H1 (cell line): ENCODE measurements at regions not wholly inside any gene's neighbourhood (a gene's known extent, or its start where the extent isn't known, plus 50 kb on each side); places are given as distances from the start of the nearest gene placed in this dataset.

Experiments used
- CTCF ChIA-PET: fragments of 300-600 bp; sonication (Branson Sonifier 250); formaldehyde crosslinking; loops from one replicate; lab custom pipeline; 2021; ENCODE audit not compliant: partially characterized antibody; lab: Charles Lee
- POLR2A ChIA-PET: fragments of 300-600 bp; sonication (Branson Sonifier 250); formaldehyde crosslinking; loops from one replicate; lab custom pipeline; 2021; ENCODE audit warnings: inconsistent platforms; ENCODE audit not compliant: partially characterized antibody; lab: Charles Lee
- DNase-seq, 2 experiments: peaks; one replicate each; pipeline versions ENCODE4 v3.0.0 to v3.0.0-alpha.2; 2010 to 2022; ENCODE audit warnings: low spot score in 2 of 2, low read depth in 1 of 2, mixed read lengths in 1 of 2
- FAIRE-seq: peaks from 2 replicates; lab custom pipeline; 2011; peaks lifted over from hg19 to GRCh38; lab: Jason Lieb, UNC
- H2AFZ ChIP-seq: 2 replicates; pipeline ENCODE4 v1.8.1; 2012; ENCODE audit warnings: low read length, inconsistent platforms
- H2AK5ac ChIP-seq: 2 replicates; pipeline ENCODE4 v1.6.1; 2013; ENCODE audit warnings: low read depth, low read length
- H2BK120ac ChIP-seq: replicated peaks from 2 replicates; pipeline ENCODE3; 2013; ENCODE audit warnings: low read depth, low read length, inconsistent platforms
- H2BK12ac ChIP-seq: 2 replicates; pipeline ENCODE4 v1.6.1; 2013; ENCODE audit warnings: low read depth, low read length
- H2BK15ac ChIP-seq: 2 replicates; pipeline ENCODE4 v1.6.1; 2013; ENCODE audit warnings: low read length
- H2BK20ac ChIP-seq: 2 replicates; pipeline ENCODE4 v1.6.1; 2013; ENCODE audit warnings: low read length
- H2BK5ac ChIP-seq: 2 replicates; pipeline ENCODE4 v1.6.1; 2013; ENCODE audit warnings: low read depth, low read length
- H3K14ac ChIP-seq: 2 replicates; pipeline ENCODE4 v1.6.1; 2013; ENCODE audit warnings: inconsistent platforms; ENCODE audit not compliant: insufficient read length
- H3K18ac ChIP-seq: 2 replicates; pipeline ENCODE4 v1.6.1; 2013; ENCODE audit warnings: low read length; ENCODE audit errors: extremely low read depth
- H3K23ac ChIP-seq: 2 replicates; pipeline ENCODE4 v1.6.1; 2013; ENCODE audit warnings: inconsistent platforms; ENCODE audit not compliant: insufficient read length
- H3K23me2 ChIP-seq: 2 replicates; pipeline ENCODE4 v1.6.1; 2013; ENCODE audit warnings: low read depth, low read length
- H3K27ac ChIP-seq: 2 replicates; pipeline ENCODE4 v1.6.1; 2011; ENCODE audit warnings: low read depth, low read length, inconsistent platforms
- H3K27me3 ChIP-seq, 4 experiments: replicated peaks in 1 of 4; 1 replicate in 1 of 4; 2 replicates in 3 of 4; pipeline versions ENCODE4 v1.6.1 to v1.8.1; 2011 to 2013; ENCODE audit warnings: low read length in 3 of 4, mild to moderate bottlenecking in 3 of 4, inconsistent platforms in 2 of 4, mixed read lengths in 2 of 4, moderate library complexity in 1 of 4; ENCODE audit not compliant: control insufficient read depth in 3 of 4, insufficient read depth in 3 of 4; ENCODE audit errors: extremely low read depth in 1 of 4
- H3K36me3 ChIP-seq, 4 experiments: 2 replicates each; pipeline versions ENCODE4 v1.6.1 to v1.8.1; 2011 to 2013; ENCODE audit warnings: mild to moderate bottlenecking in 4 of 4, low read length in 3 of 4, moderate library complexity in 2 of 4, control low read depth in 1 of 4, inconsistent platforms in 1 of 4; ENCODE audit not compliant: insufficient read depth in 4 of 4, control insufficient read depth in 2 of 4
- H3K4ac ChIP-seq: replicated peaks from 2 replicates; pipeline ENCODE3; 2013; ENCODE audit warnings: low read length, low read depth, mixed read lengths, inconsistent platforms; ENCODE audit not compliant: insufficient read length
- H3K4me1 ChIP-seq, 4 experiments: replicated peaks in 1 of 4; 1 replicate in 1 of 4; 2 replicates in 3 of 4; pipeline versions ENCODE4 v1.6.1 to v1.8.1; 2011 to 2013; ENCODE audit warnings: low read length in 3 of 4, inconsistent platforms in 2 of 4, mixed read lengths in 1 of 4; ENCODE audit not compliant: insufficient read depth in 4 of 4, control insufficient read depth in 3 of 4
- H3K4me2 ChIP-seq, 2 experiments: 2 replicates each; pipeline versions ENCODE4 v1.6.1 to v1.8.1; 2011 to 2013; ENCODE audit warnings: low read depth in 2 of 2, low read length in 2 of 2, control low read depth in 1 of 2, inconsistent platforms in 1 of 2, mild to moderate bottlenecking in 1 of 2; ENCODE audit not compliant: insufficient read depth in 1 of 2
- H3K4me3 ChIP-seq, 4 experiments: fragments of 200-600, 300-600 bp in 1 of 4; sonication (generic), shearing (Covaris generic), sonication (Bioruptor Twin) in 1 of 4; 2 replicates each; pipeline versions ENCODE4 v1.5.1 to v1.8.1; 2011 to 2016; ENCODE audit warnings: low read length in 4 of 4, low read depth in 3 of 4, control low read depth in 2 of 4, inconsistent platforms in 2 of 4, mild to moderate bottlenecking in 2 of 4, mixed read lengths in 1 of 4, moderate library complexity in 1 of 4; ENCODE audit not compliant: insufficient read depth in 2 of 4; ENCODE audit errors: extremely low read depth in 1 of 4
- H3K56ac ChIP-seq: replicated peaks from 2 replicates; pipeline ENCODE3; 2013; ENCODE audit warnings: low read depth, mild to moderate bottlenecking, mixed read lengths, low read length, inconsistent platforms; ENCODE audit not compliant: insufficient read length
- H3K79me1 ChIP-seq: 2 replicates; pipeline ENCODE4 v1.6.1; 2013; ENCODE audit warnings: low read depth, low read length, control low read depth
- H3K79me2 ChIP-seq, 2 experiments: 2 replicates each; pipeline versions ENCODE4 v1.6.1 to v1.8.1; 2012 to 2013; ENCODE audit warnings: low read length in 2 of 2, mild to moderate bottlenecking in 2 of 2, inconsistent platforms in 1 of 2; ENCODE audit not compliant: insufficient read depth in 2 of 2, control insufficient read depth in 1 of 2
- H3K9ac ChIP-seq, 4 experiments: replicated peaks in 1 of 4; 1 replicate in 1 of 4; 2 replicates in 3 of 4; pipeline versions ENCODE4 v1.6.1 to v1.8.1; 2011 to 2013; ENCODE audit warnings: low read depth in 3 of 4, low read length in 3 of 4, control low read depth in 2 of 4, mild to moderate bottlenecking in 2 of 4, moderate library complexity in 2 of 4, inconsistent platforms in 1 of 4; ENCODE audit errors: extremely low read depth in 1 of 4
- H3K9me3 ChIP-seq, 2 experiments: 2 replicates each; pipeline versions ENCODE4 v1.6.1 to v1.8.1; 2012 to 2013; ENCODE audit warnings: mild to moderate bottlenecking in 2 of 2, moderate library complexity in 2 of 2, control low read depth in 1 of 2, inconsistent platforms in 1 of 2, low read depth in 1 of 2, low read length in 1 of 2, mixed read lengths in 1 of 2; ENCODE audit not compliant: insufficient read depth in 2 of 2
- H4K20me1 ChIP-seq, 2 experiments: replicated peaks in 1 of 2; 2 replicates each; pipeline versions ENCODE3 to v1.8.1; 2011 to 2013; ENCODE audit warnings: inconsistent platforms in 2 of 2, low read length in 2 of 2, mild to moderate bottlenecking in 1 of 2; ENCODE audit not compliant: insufficient read depth in 2 of 2, control insufficient read depth in 1 of 2
- H4K5ac ChIP-seq: 2 replicates; pipeline ENCODE4 v1.6.1; 2013; ENCODE audit warnings: low read length, low read depth, mixed read lengths, inconsistent platforms; ENCODE audit not compliant: insufficient read length
- H4K8ac ChIP-seq: 2 replicates; pipeline ENCODE4 v1.8.0; 2013; ENCODE audit warnings: mild to moderate bottlenecking, moderate library complexity, low read length, inconsistent platforms; ENCODE audit not compliant: insufficient read depth; ENCODE audit errors: extremely low read depth
- H4K91ac ChIP-seq: replicated peaks from 2 replicates; pipeline ENCODE3; 2013; ENCODE audit warnings: low read length, mixed read lengths, inconsistent platforms; ENCODE audit not compliant: insufficient read length
- CBX8 ChIP-seq: fragments of 300-800, 300-1000 bp; sonication (generic); IDR thresholded peaks from 2 replicates; pipeline ENCODE4 v1.7.1; 2016; ENCODE audit warnings: low read depth, low read length, borderline replicate concordance
- CHD2 ChIP-seq: IDR thresholded peaks from 2 replicates; pipeline ENCODE4 v1.6.1; 2012; ENCODE audit warnings: low read length, improper control_type of control experiment
- KDM1A ChIP-seq: fragments of 200-600, 300-600 bp; sonication (generic); IDR thresholded peaks from 2 replicates; pipeline ENCODE4 v1.7.1; 2016; ENCODE audit warnings: mild to moderate bottlenecking, low read length, borderline replicate concordance
- KDM4A ChIP-seq: IDR thresholded peaks from one replicate; pipeline ENCODE4 v1.7.1; 2012; ENCODE audit warnings: low read depth, mild to moderate bottlenecking, moderate library complexity, low read length, inconsistent platforms; ENCODE audit not compliant: severe bottlenecking
- NANOG ChIP-seq: IDR thresholded peaks from 2 replicates; pipeline ENCODE4 v1.6.1; 2011; ENCODE audit warnings: low read length, low read depth, mild to moderate bottlenecking, inconsistent platforms; ENCODE audit not compliant: insufficient read depth, poor library complexity, severe bottlenecking
- SRF ChIP-seq: IDR thresholded peaks from 2 replicates; pipeline ENCODE4 v1.6.1; 2011; ENCODE audit warnings: mild to moderate bottlenecking, low read depth, low read length, moderate library complexity
- SUZ12 ChIP-seq: fragments of 200-600 bp; sonication (generic); IDR thresholded peaks from 2 replicates; pipeline ENCODE4 v1.6.1; 2012; ENCODE audit warnings: mild to moderate bottlenecking, inconsistent platforms, low read length, moderate library complexity, mixed read lengths
- WGBS, 2 experiments: shearing (Covaris generic) in 1 of 2; methylation state at CpG; one replicate each; pipeline versions ENCODE4 v1.1.6 to v1.1.7; 2013 to 2015; ENCODE audit warnings: low lambda C conversion rate in 2 of 2, mixed read lengths in 2 of 2, inconsistent platforms in 1 of 2, low coverage in 1 of 2, missing lambda C conversion rate in 1 of 2; ENCODE audit not compliant: insufficient replicate concordance in 2 of 2, insufficient coverage in 1 of 2, insufficient read length in 1 of 2; ENCODE audit errors: extremely low coverage in 1 of 2, missing lambda C conversion rate in 1 of 2; 5-methylcytosine and 5-hydroxymethylcytosine counted together
- TF ChIP-seq, protein P1 (sequence below): IDR thresholded peaks from 2 replicates; pipeline ENCODE4 v1.6.1; 2011; ENCODE audit warnings: low read length, improper control_type of control experiment
- TF ChIP-seq, protein P2 (sequence below), 3 experiments: IDR thresholded peaks; 1 replicate in 2 of 3; 2 replicates in 1 of 3; pipeline versions ENCODE4 v1.5.1 to v1.6.1; 2011; ENCODE audit warnings: low read length in 3 of 3, mild to moderate bottlenecking in 3 of 3, inconsistent platforms in 2 of 3, low read depth in 1 of 3, moderate library complexity in 1 of 3; ENCODE audit not compliant: insufficient read depth in 1 of 3; ENCODE audit errors: control extremely low read depth in 1 of 3
- TF ChIP-seq, protein P3 (sequence below): IDR thresholded peaks from 2 replicates; pipeline ENCODE4 v1.6.1; 2012; ENCODE audit warnings: inconsistent platforms

DNA sequence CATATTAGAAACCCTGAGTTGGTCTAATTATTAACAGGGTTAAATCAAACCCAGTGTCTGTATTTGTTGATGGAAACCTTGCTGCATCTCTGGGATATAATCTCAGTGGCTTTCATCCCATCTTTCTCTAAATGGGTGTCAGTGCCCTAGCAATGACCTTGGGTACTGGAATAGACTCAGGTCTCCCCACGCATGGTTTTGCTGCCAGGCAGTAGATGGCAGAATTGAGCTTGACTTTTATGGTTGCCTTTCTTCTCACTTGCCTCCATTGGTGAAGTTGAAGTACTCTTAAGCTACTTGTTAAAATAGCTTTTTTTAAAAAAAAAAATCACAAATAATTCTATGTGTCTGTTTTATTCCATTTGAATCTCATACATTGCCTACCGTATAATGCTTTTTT, 81.8 kb upstream of the HMCN1 start:
- H3K4me1 ChIP-seq: 0 out of 7 replicates have a peak, but pooled peaks cover 0 to 2% (median 0%) of the 10 kb centered on the region in 4 experiments
- H2BK12ac ChIP-seq: no peak overlapping the region
- no peak overlapping the region for H4K8ac ChIP-seq
- FAIRE-seq: no peak
- H3K23ac ChIP-seq: no peak overlapping the region
- no peaks in the 10 kb centered on the region for H3K79me2 ChIP-seq
- no peak overlapping the region for H3K9ac ChIP-seq
- H4K91ac ChIP-seq: no peak overlapping the region
- no peak overlapping the region for H3K14ac ChIP-seq
- ChIA-PET POLR2A (no interaction called here), CTCF (interaction anchor here (0.6 to 3.2 kb wide), 14 partner anchors 8 to 156 kb away, joined by 3 to 15 read pairs (median 4); no protein-coding TSS in a partner anchor)
- no peak overlapping the region for H3K27ac ChIP-seq
- H3K4ac ChIP-seq: no peak overlapping the region
- H2AK5ac ChIP-seq: no peak overlapping the region
- H2AFZ ChIP-seq: no peak overlapping the region
- H3K4me3 ChIP-seq: no peak overlapping the region
- DNase-seq: no peak
- no peak overlapping the region for H2BK20ac ChIP-seq
- H4K5ac ChIP-seq: no peak overlapping the region
- no peak overlapping the region for H2BK120ac ChIP-seq
- peaks cover 17 to 19% of the 10 kb centered on the region in 2 experiments for H3K9me3 ChIP-seq
- H2BK15ac ChIP-seq: no peak overlapping the region
- no peak overlapping the region for H2BK5ac ChIP-seq
- no peaks in the 10 kb centered on the region; the same call in 1 of the 2 replicates for H3K23me2 ChIP-seq
- 83% methylated on average over 2 of the region's 2 CpGs; no CpG with 5 or more reads in 1 of the 2 experiments for WGBS, 2 experiments
- peaks cover 0 to 11% (median 0%) of the 10 kb centered on the region in 4 experiments; a peak in 2 of 8 replicates for H3K36me3 ChIP-seq
- H3K79me1 ChIP-seq: no peaks in the 10 kb centered on the region
- H3K18ac ChIP-seq: no peak overlapping the region
- H3K27me3 ChIP-seq: no peaks in the 10 kb centered on the region
- no peak overlapping the region for H3K4me2 ChIP-seq
- H3K56ac ChIP-seq: no peak overlapping the region
- H4K20me1 ChIP-seq: no peaks in the 10 kb centered on the region
- TF ChIP-seq, protein P1, sequence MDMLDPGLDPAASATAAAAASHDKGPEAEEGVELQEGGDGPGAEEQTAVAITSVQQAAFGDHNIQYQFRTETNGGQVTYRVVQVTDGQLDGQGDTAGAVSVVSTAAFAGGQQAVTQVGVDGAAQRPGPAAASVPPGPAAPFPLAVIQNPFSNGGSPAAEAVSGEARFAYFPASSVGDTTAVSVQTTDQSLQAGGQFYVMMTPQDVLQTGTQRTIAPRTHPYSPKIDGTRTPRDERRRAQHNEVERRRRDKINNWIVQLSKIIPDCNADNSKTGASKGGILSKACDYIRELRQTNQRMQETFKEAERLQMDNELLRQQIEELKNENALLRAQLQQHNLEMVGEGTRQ: no peak
- no peak for TF ChIP-seq SUZ12
- TF ChIP-seq CHD2: no peak
- TF ChIP-seq, protein P2, sequence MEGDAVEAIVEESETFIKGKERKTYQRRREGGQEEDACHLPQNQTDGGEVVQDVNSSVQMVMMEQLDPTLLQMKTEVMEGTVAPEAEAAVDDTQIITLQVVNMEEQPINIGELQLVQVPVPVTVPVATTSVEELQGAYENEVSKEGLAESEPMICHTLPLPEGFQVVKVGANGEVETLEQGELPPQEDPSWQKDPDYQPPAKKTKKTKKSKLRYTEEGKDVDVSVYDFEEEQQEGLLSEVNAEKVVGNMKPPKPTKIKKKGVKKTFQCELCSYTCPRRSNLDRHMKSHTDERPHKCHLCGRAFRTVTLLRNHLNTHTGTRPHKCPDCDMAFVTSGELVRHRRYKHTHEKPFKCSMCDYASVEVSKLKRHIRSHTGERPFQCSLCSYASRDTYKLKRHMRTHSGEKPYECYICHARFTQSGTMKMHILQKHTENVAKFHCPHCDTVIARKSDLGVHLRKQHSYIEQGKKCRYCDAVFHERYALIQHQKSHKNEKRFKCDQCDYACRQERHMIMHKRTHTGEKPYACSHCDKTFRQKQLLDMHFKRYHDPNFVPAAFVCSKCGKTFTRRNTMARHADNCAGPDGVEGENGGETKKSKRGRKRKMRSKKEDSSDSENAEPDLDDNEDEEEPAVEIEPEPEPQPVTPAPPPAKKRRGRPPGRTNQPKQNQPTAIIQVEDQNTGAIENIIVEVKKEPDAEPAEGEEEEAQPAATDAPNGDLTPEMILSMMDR (IDR thresholded peaks at IDR 0.05; ENCODE audit: control extremely low read depth in 1 of 3, insufficient read depth in 1 of 3, low read depth in 1 of 3, low read length in 3 of 3): peak; percentile 22 to 50 (median 42)
- no peak for TF ChIP-seq NANOG
- no peak for TF ChIP-seq CBX8
- no peak for TF ChIP-seq KDM4A
- TF ChIP-seq, protein P3, sequence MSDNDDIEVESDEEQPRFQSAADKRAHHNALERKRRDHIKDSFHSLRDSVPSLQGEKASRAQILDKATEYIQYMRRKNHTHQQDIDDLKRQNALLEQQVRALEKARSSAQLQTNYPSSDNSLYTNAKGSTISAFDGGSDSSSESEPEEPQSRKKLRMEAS: no peak
- no peak for TF ChIP-seq SRF
- no peak for TF ChIP-seq KDM1A
